NCI-H82 treated with DMSO at 0.1 percent for 48 hours (cell line): ENCODE measurements at regions not wholly inside any gene's neighbourhood (a gene's known extent, or its start where the extent isn't known, plus 50 kb on each side); places are given as distances from the start of the nearest gene placed in this dataset.
A peak's percentile ranks its signal among the peaks of the same experiment; 100 is the strongest.

Source experiments
- DNase-seq: peaks from one replicate; lab custom pipeline; 2025; ENCODE audit not compliant: unreplicated experiment; lab: John Stamatoyannopoulos, UW

- no peak for DNase-seq
Measured at GRCh38 chr4:156503119-156503518, 468.5 kb downstream of the PDGFC start.

- no peak for DNase-seq
Measured at GRCh38 chr4:156501962-156502361, 469.6 kb downstream of the PDGFC start.

GRCh38 chr4:156499684-156500083, 471.9 kb downstream of the PDGFC start:
- DNase-seq, result no peak

GRCh38 chr4:156497486-156497885, 474.1 kb downstream of the PDGFC start:
- DNase-seq, result peak; percentile 92

- no peak for DNase-seq
Measured at GRCh38 chr4:156496797-156497196, 474.8 kb downstream of the PDGFC start.

- DNase-seq, result no peak
Measured at GRCh38 chr4:156495836-156496235, 475.8 kb downstream of the PDGFC start.

- no peak for DNase-seq
Measured at GRCh38 chr4:156495091-156495490, 476.5 kb downstream of the PDGFC start.

- DNase-seq, result no peak
Measured at GRCh38 chr4:156493858-156494257, 477.7 kb downstream of the PDGFC start.

- no peak for DNase-seq
Measured at GRCh38 chr4:156487107-156487506, 484.5 kb downstream of the PDGFC start.

GRCh38 chr4:156481845-156482244, 489.8 kb downstream of the PDGFC start:
- DNase-seq, result no peak

GRCh38 chr4:156477636-156478035, 494.0 kb downstream of the PDGFC start:
- DNase-seq, result no peak

GRCh38 chr4:156476359-156476758, 495.2 kb downstream of the PDGFC start:
- no peak for DNase-seq

GRCh38 chr4:156475322-156475721, 496.3 kb downstream of the PDGFC start:
- peak; percentile 69 for DNase-seq

- DNase-seq, result no peak
Measured at GRCh38 chr4:156473151-156473550, 498.4 kb downstream of the PDGFC start.

GRCh38 chr4:156472624-156473023, 499.0 kb downstream of the PDGFC start:
- no peak for DNase-seq

- DNase-seq, result no peak
Measured at GRCh38 chr4:156459584-156459983, 505.9 kb upstream of the CTSO start.

GRCh38 chr4:156456830-156457229, 503.2 kb upstream of the CTSO start:
- DNase-seq, result no peak

GRCh38 chr4:156443488-156443887, 489.8 kb upstream of the CTSO start:
- DNase-seq, result no peak

- DNase-seq, result no peak
Measured at GRCh38 chr4:156442912-156443311, 489.2 kb upstream of the CTSO start.

- DNase-seq, result no peak
Measured at GRCh38 chr4:156439576-156440200, 486.0 kb upstream of the CTSO start.

GRCh38 chr4:156437666-156438065, 484.0 kb upstream of the CTSO start:
- DNase-seq, result no peak

- no peak for DNase-seq
Measured at GRCh38 chr4:156422576-156422975, 468.9 kb upstream of the CTSO start.

GRCh38 chr4:156420623-156421022, 467.0 kb upstream of the CTSO start:
- DNase-seq, result no peak
